SK-N-SH treated with all-trans-retinoic acid at 6 μM for 48 hours (cell line): ENCODE measurements at regions not wholly inside any gene's neighbourhood (a gene's known extent, or its start where the extent isn't known, plus 50 kb on each side); places are given as distances from the start of the nearest gene placed in this dataset.
"Not testable (repeated sequence)": the region's sequence is repeated elsewhere in the genome, so short reads cannot be mapped to it uniquely, and the experiment has no call there.

ENCODE experiments used
- ARNTL ChIP-seq: fragments of 450-650 bp; formaldehyde crosslinking; IDR thresholded peaks from 2 replicates; pipeline ENCODE4 v1.5.0; 2020; ENCODE audit warnings: low read depth, mild to moderate bottlenecking, moderate library complexity, borderline replicate concordance
- POU6F1 ChIP-seq: fragments of 250-450 bp; sonication (Bioruptor Pico); IDR thresholded peaks from 2 replicates; pipeline ENCODE4 v1.8.0; 2021; ENCODE audit warnings: low read depth, mild to moderate bottlenecking, moderate library complexity, borderline replicate concordance
- TOX ChIP-seq: fragments of 250-450 bp; sonication (Bioruptor Pico); IDR thresholded peaks from 2 replicates; pipeline ENCODE4 v1.8.0; 2021; ENCODE audit warnings: mild to moderate bottlenecking, moderate library complexity, borderline replicate concordance
- ZC3H10 ChIP-seq: fragments of 250-450 bp; sonication (Bioruptor Pico); IDR thresholded peaks from 2 replicates; pipeline ENCODE4 v1.5.1; 2021; ENCODE audit warnings: mild to moderate bottlenecking, moderate library complexity
- ZNF8 ChIP-seq: fragments of 450-650 bp; formaldehyde crosslinking; IDR thresholded peaks from 2 replicates; pipeline ENCODE4 v1.5.0; 2020; ENCODE audit warnings: mild to moderate bottlenecking, moderate library complexity

GRCh38 chr20:53721445-53721963, 127.9 kb upstream of the ZNF217 start:
- not testable (repeated sequence) for TF ChIP-seq ZC3H10, ZNF8, TOX, ARNTL, POU6F1 (CRISPR knock-in tag)
